ENCODE measurements at regions not wholly inside any gene's neighbourhood (a gene's known extent, or its start where the extent isn't known, plus 50 kb on each side); places are given as distances from the start of the nearest gene placed in this dataset.

DNA sequence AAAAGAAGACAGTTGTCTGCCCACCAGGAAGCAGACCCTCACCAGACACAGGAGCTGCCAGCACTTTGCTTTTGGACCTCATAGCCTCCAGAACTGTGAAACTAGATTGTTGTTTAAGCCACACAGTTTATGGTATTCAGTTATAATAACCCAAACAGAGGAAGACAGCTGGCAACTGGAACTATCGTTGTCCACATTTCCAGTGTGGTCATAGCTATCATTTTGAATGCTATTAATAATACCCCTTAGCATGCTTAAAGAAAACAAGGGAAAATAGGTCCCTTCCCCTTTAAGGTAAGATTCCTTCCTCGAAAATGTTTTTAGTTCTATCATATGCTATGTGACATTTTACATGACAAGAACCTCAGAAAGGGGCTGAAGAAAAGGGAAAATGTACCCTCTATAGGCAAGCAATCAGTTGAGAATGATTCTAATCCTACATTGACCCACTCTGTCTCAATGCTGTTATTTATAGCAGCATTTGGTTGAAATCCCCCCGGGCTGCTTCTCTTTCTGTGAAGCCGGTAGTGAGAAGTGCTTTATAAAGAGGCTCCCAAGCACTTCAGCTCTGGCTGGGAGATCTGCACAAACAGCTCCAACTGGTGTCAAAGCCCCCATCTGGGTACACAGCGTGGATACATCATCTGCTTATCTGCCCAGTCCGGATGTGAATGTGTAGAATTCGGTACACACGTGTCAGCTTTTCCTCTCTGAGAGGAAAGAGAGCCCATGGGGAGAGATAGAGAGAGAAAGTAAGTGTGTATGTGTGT is 221.2 kb upstream of the FLRT2 start:
- TF ChIP-seq TAF1 (IDR thresholded peaks at IDR 0.05; ENCODE audit: borderline replicate concordance, insufficient read depth, low read length): no peak
- TF ChIP-seq SIN3A (IDR thresholded peaks at IDR 0.05; ENCODE audit: borderline replicate concordance, insufficient read depth, low read length): no peak
- TF ChIP-seq FOXP2 (optimal IDR thresholded peaks at IDR 0.05; ENCODE audit: borderline replicate concordance, extremely low read depth, extremely low read length, insufficient read depth): no peak

DNA sequence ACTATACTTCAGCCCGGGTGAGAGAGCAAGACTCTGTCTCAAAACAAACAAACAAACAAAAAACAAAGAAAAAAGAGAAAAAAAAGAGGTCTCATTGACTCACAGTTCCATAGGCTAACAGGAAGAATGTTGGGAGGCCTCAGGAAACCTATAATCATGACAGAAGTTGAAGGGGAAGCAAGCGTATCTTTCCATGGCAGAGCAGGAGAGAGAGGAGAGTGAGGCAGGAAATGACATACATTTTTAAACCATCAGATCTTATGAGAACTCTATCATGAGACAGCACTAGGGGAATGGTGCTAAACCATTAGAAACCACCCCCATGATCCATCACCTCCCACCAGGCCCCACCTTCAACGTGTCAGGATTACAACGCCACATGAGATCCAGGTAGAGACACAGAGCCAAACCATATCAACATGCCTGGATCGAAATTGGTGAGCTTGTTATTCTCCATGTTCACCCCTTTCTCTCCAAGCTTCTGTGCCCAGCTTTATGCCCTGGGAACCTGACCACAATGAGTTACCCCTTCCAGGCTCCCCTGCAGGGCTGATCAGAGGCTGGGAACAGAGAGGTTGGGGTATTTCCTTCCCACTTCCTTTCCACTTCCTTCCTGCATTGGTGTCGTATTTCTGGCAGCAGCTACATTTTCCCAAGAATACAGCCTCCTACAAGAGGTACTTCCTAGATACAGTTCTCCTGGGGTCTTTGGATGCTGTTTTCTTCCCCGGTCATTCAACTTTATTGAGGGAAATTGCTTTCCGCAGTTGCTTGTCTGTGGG is 219.3 kb upstream of the FLRT2 start:
- TF ChIP-seq SIN3A (IDR thresholded peaks at IDR 0.05; ENCODE audit: borderline replicate concordance, insufficient read depth, low read length) (no peak), POLR2AphosphoS5 (IDR thresholded peaks at IDR 0.05; ENCODE audit: low read depth, low read length) (no peak), FOXP2 (optimal IDR thresholded peaks at IDR 0.05; ENCODE audit: borderline replicate concordance, extremely low read depth, extremely low read length, insufficient read depth) (no peak), TAF1 (IDR thresholded peaks at IDR 0.05; ENCODE audit: borderline replicate concordance, insufficient read depth, low read length) (no peak)
- TF ChIP-seq, protein P1, sequence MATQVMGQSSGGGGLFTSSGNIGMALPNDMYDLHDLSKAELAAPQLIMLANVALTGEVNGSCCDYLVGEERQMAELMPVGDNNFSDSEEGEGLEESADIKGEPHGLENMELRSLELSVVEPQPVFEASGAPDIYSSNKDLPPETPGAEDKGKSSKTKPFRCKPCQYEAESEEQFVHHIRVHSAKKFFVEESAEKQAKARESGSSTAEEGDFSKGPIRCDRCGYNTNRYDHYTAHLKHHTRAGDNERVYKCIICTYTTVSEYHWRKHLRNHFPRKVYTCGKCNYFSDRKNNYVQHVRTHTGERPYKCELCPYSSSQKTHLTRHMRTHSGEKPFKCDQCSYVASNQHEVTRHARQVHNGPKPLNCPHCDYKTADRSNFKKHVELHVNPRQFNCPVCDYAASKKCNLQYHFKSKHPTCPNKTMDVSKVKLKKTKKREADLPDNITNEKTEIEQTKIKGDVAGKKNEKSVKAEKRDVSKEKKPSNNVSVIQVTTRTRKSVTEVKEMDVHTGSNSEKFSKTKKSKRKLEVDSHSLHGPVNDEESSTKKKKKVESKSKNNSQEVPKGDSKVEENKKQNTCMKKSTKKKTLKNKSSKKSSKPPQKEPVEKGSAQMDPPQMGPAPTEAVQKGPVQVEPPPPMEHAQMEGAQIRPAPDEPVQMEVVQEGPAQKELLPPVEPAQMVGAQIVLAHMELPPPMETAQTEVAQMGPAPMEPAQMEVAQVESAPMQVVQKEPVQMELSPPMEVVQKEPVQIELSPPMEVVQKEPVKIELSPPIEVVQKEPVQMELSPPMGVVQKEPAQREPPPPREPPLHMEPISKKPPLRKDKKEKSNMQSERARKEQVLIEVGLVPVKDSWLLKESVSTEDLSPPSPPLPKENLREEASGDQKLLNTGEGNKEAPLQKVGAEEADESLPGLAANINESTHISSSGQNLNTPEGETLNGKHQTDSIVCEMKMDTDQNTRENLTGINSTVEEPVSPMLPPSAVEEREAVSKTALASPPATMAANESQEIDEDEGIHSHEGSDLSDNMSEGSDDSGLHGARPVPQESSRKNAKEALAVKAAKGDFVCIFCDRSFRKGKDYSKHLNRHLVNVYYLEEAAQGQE (IDR thresholded peaks at IDR 0.05; ENCODE audit: insufficient read depth in 1 of 2, low read depth in 2 of 2, low read length in 2 of 2): no peak

DNA sequence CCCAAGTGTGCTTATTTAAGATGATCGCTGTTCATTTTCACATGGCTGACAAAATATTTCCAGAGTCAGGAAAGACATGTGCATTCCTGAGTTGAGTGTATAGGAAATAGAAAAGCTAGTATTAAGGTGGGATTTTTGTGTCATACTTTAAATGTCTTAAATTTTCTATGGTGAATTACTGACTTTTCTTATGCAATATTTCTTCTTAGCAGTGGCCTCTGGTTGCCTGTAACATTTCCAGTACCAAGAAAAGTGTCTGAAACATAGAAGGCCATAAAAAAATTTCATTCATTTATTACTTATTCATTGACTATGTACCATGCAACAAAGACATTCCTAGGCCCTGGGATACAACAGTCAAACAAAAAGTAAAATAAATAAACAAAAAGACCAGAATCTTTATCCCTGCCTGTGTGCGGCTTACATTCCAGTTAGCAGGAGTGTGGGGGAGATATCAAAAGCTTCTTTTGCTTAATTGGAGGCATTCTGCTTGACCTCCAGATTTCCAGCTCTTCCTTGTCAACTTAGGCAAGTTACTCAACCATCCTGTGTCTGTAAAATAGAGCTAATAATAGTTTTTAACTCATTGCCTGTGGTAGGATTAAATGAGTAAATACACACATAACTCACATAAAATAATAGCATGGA is 216.3 kb upstream of the FLRT2 start:
- TF ChIP-seq POLR2AphosphoS5 (IDR thresholded peaks at IDR 0.05; ENCODE audit: low read depth, low read length) (no peak), SIN3A (IDR thresholded peaks at IDR 0.05; ENCODE audit: borderline replicate concordance, insufficient read depth, low read length) (no peak), FOXP2 (optimal IDR thresholded peaks at IDR 0.05; ENCODE audit: borderline replicate concordance, extremely low read depth, extremely low read length, insufficient read depth) (no peak), TAF1 (IDR thresholded peaks at IDR 0.05; ENCODE audit: borderline replicate concordance, insufficient read depth, low read length) (no peak)
- TF ChIP-seq, protein P1 (IDR thresholded peaks at IDR 0.05; ENCODE audit: insufficient read depth in 1 of 2, low read depth in 2 of 2, low read length in 2 of 2): no peak

DNA sequence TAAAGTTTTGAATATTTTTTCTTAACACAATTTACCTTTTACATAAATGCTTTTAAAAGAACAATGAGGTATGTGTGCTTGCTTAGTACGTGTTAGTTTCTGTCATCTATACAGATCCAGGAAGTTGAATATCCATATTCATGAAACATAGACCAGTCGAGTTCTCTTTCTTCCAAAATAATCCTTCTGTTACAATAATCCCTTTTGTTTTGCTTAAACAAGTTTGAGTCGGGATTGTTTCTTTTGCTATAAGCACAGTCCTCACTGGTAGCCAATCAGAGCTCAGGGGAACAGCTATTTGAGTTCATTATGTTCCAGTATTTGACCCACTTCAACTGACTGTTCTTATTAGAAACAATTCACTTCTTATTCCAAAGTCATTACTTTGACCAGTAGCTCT is 214.7 kb upstream of the FLRT2 start:
- TF ChIP-seq FOXP2 (optimal IDR thresholded peaks at IDR 0.05; ENCODE audit: borderline replicate concordance, extremely low read depth, extremely low read length, insufficient read depth): no peak
- no peak for TF ChIP-seq TAF1 (IDR thresholded peaks at IDR 0.05; ENCODE audit: borderline replicate concordance, insufficient read depth, low read length)
- TF ChIP-seq, protein P1 (IDR thresholded peaks at IDR 0.05; ENCODE audit: insufficient read depth in 1 of 2, low read depth in 2 of 2, low read length in 2 of 2): no peak
- no peak for TF ChIP-seq POLR2AphosphoS5 (IDR thresholded peaks at IDR 0.05; ENCODE audit: low read depth, low read length)

DNA sequence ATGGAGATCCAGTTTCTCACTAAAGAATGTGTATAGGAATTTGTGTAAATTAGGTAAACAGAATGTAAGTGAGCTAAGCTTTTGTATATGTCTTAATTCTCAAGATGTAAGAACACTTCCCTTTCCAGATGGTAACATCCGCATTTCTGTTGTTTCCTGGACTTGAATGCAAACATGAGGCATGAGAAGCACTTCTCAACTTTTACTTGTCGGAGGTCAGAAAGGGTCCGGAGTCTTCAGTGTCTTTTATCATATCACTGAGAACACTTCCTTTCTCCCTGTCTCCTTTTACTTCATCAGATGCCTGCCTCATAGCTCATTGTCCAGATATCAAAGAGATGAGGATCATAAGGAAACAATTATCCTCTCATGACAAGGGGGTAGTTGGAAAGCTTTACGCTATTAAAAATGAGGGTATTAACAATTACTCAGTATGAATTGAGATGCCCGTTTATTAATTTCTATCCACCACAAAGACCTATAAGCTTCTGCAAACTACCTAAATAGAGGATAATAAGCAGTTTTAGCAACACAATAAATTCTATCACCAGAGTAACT is 214.1 kb upstream of the FLRT2 start:
- TF ChIP-seq SIN3A (IDR thresholded peaks at IDR 0.05; ENCODE audit: borderline replicate concordance, insufficient read depth, low read length) (no peak), TAF1 (IDR thresholded peaks at IDR 0.05; ENCODE audit: borderline replicate concordance, insufficient read depth, low read length) (no peak), FOXP2 (optimal IDR thresholded peaks at IDR 0.05; ENCODE audit: borderline replicate concordance, extremely low read depth, extremely low read length, insufficient read depth) (no peak), POLR2AphosphoS5 (IDR thresholded peaks at IDR 0.05; ENCODE audit: low read depth, low read length) (no peak)
- TF ChIP-seq, protein P1 (IDR thresholded peaks at IDR 0.05; ENCODE audit: insufficient read depth in 1 of 2, low read depth in 2 of 2, low read length in 2 of 2): no peak
